Sciatic nerve (tissue), 2 donors: ENCODE measurements at regions not wholly inside any gene's neighbourhood (a gene's known extent, or its start where the extent isn't known, plus 50 kb on each side); places are given as distances from the start of the nearest gene placed in this dataset.
A peak's percentile ranks its signal among the peaks of the same experiment; 100 is the strongest.
"Not testable (repeated sequence)": the region's sequence is repeated elsewhere in the genome, so short reads cannot be mapped to it uniquely, and the experiment has no call there.

ENCODE experiments used
- ATAC-seq: fragments of 200-7000 bp; cut with Tn5 transposase; one replicate; pipeline ENCODE4 v1.9.1; 2020; ENCODE audit warnings: mild to moderate bottlenecking, moderate library complexity
- DNase-seq: peaks from one replicate; pipeline ENCODE4 v3.0.0-alpha.2; 2020; ENCODE audit warnings: low spot score
- intact Hi-C: fragments of 100-400 bp; cut with DNase I; formaldehyde crosslinking; loops from one replicate; pipeline ENCODE4 v1.14.2; 2022
- donor health status: DM: no; HTN: no; CAD: no.
- donor health status: DM: no; HTN: no; CAD: no.

DNA sequence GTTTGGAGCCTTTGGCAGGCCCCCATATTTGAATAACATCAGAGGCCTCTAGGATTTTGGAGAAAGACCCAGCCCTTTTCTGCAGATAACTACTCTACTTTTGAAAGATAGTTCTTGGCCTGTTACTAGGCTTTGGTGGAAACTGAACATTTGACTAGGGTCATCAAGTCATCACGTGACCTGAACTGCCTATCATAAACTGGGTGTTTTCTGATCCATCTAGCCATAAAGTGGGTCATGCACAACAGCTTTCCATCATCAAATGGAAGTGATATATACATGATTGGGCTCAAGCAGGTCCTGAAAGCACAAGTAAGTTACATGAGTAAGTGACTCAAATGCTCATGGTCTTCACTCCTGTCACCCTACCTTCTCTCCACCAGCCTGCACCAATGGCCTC lies 552.3 kb upstream of the GRM3 start:
- ATAC-seq (no peak), DNase-seq (no peak)
- intact Hi-C loops, result no loop called here

DNA sequence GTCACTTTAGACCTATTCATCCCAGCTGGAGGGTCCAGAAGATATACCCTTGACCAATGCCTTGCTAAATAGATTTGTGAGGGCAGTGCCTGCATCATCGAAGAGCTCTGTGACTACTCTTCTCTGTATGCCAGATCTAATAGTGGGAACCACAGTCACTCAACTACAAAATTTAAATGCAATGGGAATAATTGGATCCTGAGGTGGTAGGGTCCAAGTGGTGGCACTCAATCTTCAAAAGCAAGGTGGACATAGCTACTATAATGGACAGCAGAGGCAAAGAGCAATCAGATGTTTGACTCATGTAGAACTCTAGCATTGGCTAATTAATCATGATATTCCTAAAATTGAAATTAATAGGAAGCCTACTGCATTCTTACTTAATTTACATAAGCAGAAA lies 554.3 kb upstream of the GRM3 start:
- ATAC-seq, result no peak
- no peak for DNase-seq
- intact Hi-C loops, result no loop called here

DNA sequence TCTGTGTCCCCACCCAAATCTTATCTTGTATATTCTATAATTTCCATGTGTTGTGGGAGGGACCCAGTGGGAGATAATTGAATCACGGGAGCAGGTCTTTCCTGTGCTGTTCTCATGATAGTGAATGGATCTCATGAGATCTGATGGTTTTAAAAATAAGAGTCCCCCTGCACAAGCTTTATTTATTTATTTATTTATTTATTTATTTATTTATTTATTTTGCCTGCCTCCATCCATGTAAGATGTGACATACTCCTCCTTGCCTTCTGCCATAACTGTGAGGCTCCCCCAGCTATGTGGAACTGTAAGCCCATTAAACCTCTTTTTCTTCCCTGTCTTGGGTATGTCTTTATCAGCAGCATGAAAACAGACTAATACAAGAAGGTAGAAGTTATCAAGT lies 579.1 kb upstream of the GRM3 start:
- ATAC-seq, intact Hi-C loops, DNase-seq: not testable (repeated sequence)

DNA sequence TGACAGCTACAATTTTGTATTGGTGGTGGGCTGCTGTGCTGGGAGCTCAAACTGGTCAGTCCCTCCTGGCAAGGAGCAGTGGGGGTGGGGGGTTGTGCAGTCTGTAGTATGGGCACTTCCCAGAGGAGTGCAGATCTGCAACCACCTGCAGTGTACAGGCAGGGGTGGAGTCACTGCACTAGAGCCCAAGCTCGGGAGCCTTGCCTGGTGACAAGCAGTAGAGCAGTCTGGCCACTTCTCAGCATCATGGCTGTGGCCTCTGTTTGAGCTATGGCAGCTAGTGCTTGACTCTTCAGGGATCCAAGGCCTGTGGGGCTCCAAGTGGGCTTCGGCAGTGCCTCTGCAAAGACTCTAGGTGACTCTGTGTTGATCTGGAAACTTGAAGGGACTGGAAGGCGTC lies 585.1 kb upstream of the GRM3 start:
- DNase-seq, result no peak
- intact Hi-C loops, result no loop called here
- no peak for ATAC-seq

DNA sequence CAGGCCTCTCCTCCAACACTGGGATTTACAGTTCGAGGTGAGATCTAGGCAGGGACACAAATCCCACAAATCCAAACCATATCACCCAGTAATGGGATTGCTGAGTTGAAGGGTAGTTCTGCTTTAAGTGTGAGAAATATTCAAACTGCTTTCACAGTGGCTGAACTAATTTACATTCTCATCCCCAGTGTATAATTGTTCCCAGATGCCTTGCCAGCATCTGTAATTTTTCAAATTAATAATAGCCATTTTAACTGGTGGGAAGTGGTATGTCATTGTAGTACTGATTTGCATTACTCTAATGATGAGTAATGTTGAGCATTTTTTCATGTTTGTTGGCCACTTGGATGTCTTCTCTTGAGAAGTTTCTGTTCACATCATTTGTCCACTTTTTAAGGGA lies 592.8 kb upstream of the GRM3 start:
- ATAC-seq (no peak), DNase-seq (no peak)
- intact Hi-C loops, result no loop called here

DNA sequence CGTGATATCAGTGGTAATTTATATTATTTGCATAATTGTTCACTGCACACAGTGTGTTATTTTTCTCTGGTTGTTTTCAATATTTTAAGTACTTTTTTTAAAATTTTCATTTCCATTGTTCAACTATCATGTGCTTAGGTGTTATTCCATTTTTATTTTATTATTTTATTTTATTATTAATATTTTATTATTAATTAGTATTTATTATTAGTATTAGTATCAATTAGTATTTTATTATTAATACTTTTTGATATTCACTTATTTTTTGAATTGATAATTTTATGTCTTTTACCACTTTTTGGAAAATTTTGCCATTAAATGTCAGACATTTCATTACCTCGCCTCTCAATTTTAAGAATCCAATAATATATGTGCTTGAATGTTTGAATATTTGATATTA lies 593.8 kb upstream of the GRM3 start:
- no peak for ATAC-seq
- no peak for DNase-seq
- intact Hi-C loops, result no loop called here

DNA sequence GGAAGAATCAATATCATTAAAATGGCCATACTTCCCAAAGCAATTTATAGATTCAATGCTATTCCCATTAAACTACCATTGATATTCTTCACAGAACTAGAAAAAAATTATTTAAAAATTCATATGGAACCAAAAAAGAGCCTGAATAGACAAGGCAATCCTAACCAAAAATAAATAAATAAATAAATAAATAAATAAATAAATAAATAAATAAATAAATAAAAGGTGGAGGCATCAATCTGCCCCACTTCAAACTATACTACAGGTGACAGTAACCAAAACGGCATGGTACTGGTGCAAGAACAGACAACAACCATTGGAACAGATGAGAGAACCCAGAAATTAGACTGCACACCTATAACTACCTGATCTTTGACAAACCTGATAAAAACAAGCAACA lies 598.5 kb upstream of the GRM3 start:
- DNase-seq, intact Hi-C loops, ATAC-seq: not testable (repeated sequence)

DNA sequence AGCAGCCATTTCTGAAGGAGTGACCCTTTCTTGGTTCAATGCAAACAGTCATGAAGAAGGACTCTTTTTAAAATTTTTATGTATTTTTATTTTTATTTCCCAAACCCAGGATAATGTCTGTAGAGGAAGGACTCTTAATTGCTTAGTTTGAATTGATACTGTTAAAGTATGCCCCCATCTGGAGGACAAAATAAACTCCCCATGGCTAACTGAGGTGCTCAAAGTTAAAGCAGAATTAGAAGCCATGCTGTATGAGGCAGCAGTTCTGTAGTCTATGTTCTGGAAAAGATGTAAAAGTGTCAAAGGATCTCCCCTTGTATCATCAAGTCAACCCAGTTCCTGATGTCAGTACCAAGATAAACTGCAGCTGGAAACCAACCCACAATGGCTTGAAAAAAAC lies 617.9 kb upstream of the GRM3 start:
- intact Hi-C loops, result no loop called here
- ATAC-seq (no peak), DNase-seq (no peak)

DNA sequence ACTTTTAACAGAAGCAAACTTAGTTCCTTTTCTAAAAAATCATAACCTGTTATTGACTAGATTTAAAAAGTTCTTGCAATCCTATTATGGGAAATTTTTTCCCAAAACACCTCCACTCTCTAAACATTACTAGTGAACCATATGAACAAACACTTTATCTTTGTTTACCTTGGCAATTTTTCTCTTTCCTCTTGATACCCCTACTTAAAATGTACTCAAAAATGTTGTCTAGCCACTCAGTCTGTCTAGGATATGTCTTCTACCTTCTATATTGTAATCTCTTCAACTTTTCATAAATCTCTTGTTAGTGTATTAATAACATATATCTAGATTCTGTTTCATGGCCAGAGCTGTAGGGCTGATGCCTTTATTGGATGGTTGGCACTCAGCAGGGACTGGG lies 630.0 kb upstream of the GRM3 start:
- intact Hi-C loops, result no loop called here
- no peak for DNase-seq
- no peak for ATAC-seq

DNA sequence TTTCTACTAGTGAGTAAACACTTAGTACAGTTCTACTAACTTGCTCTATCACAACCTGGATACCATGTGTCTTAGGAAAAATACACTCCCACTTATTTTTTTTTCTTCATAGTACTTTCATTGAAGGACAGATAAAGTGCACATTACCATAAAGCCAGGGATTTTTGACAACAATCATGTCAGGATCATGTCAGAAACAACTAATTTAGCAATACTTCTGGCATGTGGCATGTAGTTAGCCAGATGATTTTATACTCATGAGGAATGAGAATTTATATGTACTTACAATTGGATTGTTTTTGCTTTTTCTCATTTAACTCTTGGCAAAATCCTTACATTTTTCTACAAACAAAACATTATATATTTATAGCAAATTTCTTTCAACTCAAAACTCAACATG lies 630.7 kb upstream of the GRM3 start:
- ATAC-seq, result no peak
- intact Hi-C loops, result no loop called here
- no peak for DNase-seq

DNA sequence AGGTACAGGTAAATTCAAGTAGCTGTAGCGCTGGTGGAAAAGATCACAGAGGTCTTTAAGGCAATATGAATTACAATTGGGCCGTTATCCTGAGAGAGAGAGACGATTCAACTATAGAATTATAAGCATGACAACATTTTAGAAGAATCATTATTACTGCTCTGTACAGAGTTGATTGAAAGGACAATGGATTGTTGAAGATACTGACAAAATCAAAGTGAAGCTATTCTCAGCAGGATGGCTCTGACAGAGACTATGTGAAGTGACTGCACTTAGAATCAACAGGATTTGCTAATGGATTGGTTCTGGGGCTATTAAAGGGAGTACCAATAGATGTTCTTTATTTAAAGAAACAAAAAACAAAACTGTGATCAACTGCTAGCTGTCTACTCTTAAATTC lies 634.8 kb upstream of the GRM3 start:
- no peak for DNase-seq
- no peak for ATAC-seq
- intact Hi-C loops, result no loop called here

DNA sequence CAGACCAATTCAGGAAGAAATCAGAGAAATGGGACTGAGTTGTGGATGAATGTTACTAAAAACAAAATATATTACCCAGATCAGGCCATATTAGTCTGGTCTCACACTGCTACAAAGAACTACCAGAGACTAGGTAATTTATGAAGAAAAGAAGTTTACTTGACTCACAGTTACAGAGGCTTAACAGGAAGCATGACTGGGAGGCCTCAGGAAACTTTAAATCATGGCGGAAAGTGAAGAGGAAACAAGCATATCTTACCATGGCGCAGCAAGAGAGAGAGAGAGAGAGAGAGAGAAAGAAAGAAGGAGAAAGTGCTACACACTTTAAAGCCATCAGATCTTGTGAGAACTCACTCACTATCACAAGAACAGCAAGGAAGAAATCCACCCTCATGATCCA lies 636.8 kb upstream of the GRM3 start:
- DNase-seq (no peak), ATAC-seq (no peak)
- intact Hi-C loops, result no loop called here

DNA sequence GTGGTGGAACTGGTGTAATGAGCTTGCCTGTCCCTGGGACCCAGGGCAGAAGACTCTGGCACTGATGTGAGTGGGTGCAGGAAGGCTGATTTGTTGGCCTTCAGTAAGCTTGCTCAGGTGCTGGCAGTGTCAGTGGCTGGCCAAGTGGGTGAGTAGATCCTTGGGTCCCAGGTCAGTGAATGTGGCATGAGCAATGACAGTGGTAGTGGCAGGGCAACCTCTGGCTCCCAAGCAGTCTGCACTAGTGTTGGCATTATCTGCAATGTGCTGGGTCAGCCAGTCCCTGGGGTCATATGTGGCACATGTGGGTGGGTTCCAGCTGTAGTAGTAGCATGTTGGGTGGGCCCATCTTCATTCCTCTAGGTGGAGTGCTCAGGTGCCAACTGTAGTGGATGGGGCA lies 640.9 kb upstream of the GRM3 start:
- intact Hi-C loops, result no loop called here
- no peak for ATAC-seq

DNA sequence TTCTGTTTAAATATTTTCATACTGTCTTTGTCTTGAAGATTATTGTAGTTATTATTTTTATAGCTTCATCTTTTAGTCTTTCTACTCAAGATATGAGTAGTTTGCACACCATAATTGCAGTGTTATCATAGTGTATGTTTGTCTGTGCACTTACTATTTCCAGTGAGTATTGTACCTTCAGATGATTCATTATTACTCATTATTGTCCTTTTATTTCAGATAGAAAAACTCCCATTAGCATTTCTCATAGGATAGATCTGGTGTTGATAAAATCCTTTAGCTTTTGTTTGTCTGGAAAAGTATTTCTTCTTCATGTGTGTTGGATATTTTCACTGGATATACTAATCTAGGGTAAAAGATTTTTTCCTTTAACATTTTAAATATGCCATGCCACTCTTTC lies 646.2 kb upstream of the GRM3 start:
- no peak for ATAC-seq
- no peak for DNase-seq
- intact Hi-C loops, result no loop called here

More for the DNA sequence above, 640.9 kb upstream of the GRM3 start:
- no peak for DNase-seq

DNA sequence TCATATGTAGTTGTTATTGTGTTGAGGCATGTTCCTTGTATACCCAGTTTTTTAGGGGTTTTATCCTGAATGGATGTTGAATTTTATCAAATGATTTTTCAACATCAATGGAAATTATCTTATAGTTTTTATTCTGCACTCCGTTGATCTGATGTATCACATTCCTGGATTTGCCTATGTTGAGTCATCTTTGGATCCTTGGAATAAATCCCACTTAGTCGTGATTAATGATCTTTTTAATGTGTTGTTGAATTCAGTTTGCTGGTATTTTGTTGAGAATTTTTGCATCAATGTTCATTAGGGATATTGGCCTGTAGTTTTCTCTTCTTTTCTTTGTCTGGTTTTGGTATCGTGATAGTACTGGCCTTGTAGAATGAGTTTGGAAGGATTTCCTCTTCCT lies 648.6 kb upstream of the GRM3 start:
- intact Hi-C loops, result no loop called here
- DNase-seq (no peak), ATAC-seq (no peak)

DNA sequence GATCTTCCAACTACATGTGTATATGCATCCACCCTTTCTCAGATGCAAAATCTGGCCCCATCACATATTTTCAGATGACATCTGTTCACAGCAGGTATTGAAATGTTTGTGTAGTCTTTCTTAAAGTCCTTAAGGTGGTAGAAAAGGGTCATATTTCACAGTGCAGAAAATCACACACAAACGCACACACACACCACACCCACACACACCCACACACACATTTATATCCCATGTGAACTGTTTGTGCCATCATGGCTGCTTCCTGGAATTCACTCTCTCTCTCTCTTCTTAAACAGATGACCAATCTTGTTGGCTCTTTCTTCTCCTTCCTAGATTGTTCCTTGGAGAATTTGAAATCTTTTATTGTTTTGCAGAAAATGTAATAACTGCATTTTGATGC lies 663.0 kb upstream of the GRM3 start:
- DNase-seq (no peak), ATAC-seq (no peak)
- intact Hi-C loops, result no loop called here

DNA sequence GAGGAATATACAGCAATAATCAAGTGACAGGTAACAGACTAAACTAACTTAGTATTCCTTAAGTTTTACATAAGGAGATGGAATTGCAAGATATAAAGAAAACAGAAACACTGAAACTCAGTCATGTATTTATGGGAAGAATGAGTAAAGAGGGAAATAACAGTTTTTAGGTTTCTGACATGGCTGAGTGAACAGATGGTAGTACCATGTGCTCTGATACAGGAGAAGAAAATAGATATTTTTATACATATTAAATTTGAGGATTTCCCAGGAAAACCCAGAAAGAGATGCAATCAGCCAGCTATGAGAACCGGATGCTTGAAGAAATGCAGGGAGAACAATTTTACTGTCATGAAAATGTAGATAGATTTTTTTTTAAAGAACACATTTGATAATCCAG lies 669.5 kb upstream of the GRM3 start:
- DNase-seq, result no peak
- intact Hi-C loops, result no loop called here
- no peak for ATAC-seq

DNA sequence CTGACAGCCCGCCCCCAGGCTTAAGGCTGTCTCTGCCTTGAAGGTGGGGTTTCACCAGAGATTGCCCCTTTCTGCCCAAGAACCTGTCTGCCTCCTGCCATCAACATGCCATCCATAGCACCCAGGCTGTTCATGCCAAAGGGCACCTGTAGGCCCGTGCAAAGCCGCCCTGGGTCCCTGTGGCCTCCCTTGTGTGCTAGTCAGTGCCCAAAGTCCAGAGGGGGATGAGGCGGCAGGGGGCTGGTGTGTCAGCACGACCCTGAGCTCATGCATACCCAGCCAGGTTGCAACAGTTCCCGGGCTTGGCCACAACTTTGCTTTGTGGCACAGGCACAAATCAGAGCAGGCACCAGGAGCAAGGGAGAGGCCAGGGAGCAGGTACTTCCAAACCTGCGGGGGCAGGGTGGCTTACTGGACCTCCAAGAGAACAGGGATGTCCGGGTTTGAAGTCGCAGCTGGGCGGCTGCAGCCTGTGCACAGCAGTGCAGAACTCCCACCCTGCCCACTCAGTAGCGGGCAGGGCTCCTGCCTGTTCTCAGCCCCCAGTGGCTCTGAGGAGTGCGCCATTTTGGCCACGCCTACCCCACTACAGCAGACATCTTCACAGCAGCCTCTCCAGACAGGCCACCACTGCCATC lies 671.1 kb upstream of the GRM3 start:
- DNase-seq (no peak), ATAC-seq (peak; percentile 28)
- intact Hi-C loops, result no loop called here

DNA sequence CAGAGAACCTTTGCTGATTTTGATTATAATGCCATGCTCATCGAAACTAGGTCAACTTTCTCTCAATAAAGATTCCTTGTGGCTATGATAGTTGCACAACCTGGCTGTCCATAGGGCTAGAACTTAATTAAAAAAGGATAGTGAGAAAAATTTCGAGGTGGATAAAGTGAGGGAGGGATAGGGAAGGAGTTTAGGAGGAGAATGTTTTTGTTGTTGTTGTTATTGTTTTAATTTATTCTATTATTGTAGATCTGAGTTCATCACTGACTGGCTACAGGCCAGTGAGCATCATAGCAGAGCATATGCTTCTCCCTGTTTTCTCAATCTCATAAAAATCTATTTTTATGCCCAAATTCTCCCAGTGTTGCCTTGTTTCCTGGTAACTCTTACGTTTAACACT lies 688.7 kb upstream of the GRM3 start:
- DNase-seq (no peak), ATAC-seq (no peak)
- intact Hi-C loops, result no loop called here

DNA sequence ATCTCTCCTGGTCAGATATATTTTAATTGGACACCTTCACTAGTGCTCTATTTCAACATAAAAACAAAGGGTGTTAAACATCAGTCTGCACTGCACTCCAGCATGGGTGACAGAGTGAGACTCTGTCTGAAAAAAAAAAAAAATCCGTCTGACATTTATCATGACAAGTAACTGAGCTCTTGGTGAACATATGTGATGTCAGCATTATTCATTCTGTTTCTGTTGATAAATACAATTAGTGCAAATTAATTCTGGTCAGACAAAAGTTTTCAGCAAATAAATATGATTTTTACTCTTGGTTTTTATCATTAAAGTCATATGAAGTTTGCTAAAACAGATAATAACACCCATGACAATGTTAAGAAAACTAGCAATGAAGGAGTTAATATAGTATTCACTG lies 692.8 kb upstream of the GRM3 start:
- DNase-seq (no peak), ATAC-seq (no peak)
- intact Hi-C loops, result no loop called here

DNA sequence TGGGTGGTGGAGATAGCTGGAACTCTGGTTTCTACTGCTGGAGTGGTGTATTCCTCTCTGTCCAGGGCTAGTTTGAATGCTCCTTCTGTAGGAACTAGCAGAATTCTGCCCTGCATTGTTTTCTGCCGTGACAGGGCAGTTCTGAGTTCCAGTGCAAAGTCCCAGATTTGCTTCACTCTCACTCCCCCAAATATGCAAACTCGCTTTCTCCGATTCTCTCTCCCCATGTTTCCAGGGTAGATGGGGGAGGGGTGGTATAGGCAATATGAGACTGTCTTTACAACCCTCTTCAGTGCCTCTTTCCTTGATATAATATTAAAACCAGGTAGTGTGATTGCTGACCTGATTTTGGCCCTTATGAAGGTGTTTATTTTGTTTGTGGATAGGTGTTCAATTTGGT lies 693.3 kb upstream of the GRM3 start:
- DNase-seq (no peak), ATAC-seq (no peak)
- intact Hi-C loops, result no loop called here

DNA sequence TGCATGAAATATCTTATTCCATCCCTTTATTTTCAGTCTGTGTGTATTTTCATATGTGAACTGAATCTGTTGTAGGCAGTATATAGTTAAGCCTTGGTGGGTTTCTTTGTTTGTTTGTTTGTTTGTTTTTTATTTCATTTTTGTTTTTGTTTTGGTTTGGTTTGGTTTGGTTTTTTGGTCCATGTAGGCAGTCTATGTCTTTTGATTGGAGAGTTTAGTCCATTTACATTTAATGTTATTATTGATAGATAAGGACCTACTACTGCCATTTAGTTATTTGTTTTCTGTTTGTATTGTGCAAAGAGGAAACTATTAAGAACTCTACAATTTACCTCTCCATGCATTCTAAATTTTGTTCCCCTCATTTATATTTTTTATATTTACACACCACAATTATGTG lies 695.9 kb upstream of the GRM3 start:
- DNase-seq (no peak), ATAC-seq (no peak)
- intact Hi-C loops, result no loop called here
